ENCODE measurements at regions not wholly inside any gene's neighbourhood (a gene's known extent, or its start where the extent isn't known, plus 50 kb on each side); places are given as distances from the start of the nearest gene placed in this dataset.
"Not testable (repeated sequence)": the region's sequence is repeated elsewhere in the genome, so short reads cannot be mapped to it uniquely, and the experiment has no call there.

DNA sequence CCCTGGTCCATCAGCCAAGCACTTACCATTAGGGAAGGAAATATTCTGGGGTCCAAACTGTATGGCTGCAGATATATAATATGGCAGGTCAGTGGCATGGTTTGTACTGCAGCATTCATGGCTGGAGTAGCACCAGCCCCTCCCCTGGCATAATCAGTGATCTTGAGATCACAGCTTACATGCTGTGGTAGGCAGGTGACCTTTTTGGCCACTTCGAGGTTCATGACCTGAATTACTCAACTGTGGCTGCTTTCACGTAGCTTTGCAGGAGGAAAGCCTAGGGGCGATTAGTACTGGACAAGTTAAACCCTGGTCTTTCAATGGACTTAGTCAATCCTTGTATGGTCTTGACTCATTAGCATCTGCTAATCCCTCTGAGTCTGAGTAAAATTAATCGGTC, 169.8 kb downstream of the SPRY2 start:
- no peak for DNase-seq

DNA sequence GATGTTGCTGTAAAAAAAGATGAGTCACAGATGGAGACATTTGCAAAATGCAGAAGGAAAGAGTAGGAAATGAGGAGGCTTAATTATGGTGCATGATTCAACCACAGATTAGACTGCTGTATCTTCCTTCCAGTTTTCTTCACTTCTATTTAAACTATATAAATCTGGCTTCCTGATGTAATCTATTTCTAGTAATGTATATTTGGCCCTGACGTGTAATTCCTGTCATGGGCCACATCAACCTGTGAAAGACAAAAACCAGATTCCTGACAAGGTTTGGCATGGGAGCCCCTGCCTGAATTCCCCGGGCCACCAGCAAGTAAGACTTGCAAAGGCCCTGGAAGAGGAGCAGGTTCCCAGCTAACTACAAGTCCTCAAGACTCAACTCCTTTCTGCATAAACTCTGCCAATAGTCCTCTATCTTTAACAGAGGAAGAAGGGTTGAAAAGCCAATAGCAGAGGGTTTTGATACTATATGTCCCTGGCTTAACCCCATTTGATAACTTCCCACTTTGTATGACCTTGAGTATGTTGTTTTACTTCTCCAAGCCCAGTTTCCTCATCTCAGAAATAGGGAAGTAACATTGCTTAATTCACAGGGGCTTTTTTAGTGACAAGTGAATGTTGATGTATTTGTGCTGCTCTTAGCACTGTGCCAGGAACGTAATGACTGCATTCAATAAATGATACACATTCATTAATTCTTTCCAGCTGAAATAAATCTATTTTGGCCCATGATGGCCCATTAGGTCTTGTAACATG, 172.7 kb downstream of the SPRY2 start:
- no peak for DNase-seq

DNA sequence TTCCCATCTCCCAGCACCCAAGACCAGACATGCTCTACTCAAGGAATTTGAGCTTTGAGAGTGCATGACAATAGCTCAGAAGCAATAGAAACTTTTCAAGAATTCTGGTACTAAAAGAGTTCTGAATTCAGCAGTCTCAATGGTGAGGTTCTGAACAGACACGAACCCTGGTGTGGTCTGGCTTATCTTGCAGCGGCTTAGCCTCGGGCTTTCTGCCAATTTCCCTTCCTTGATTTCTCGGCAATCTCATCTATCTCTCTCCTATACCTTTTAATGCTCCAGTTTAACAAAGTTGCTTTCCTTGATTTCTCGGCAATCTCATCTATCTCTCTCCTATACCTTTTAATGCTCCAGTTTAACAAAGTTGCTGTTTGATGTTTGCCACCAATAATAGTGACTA, 174.6 kb downstream of the SPRY2 start:
- DNase-seq = no peak

DNA sequence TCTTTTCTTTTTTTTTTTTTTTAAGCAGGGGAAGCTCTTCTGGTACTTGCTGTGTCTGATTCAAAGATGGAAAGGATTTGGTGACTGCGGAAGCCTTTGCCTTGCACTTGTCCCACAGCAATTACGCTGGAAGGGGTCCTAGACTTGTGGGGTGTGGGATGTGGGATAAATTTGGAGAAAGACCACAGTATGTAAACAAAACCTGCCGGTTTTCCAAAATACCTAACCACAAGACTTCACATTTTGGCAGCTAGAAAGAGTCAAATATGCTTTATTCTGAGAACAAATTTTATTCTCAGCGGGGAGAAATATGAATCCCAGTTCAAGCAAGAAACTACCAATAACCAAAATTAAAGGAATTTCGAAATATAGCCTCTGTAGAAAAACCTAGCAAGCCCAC, 176.5 kb downstream of the SPRY2 start:
- DNase-seq = no peak

DNA sequence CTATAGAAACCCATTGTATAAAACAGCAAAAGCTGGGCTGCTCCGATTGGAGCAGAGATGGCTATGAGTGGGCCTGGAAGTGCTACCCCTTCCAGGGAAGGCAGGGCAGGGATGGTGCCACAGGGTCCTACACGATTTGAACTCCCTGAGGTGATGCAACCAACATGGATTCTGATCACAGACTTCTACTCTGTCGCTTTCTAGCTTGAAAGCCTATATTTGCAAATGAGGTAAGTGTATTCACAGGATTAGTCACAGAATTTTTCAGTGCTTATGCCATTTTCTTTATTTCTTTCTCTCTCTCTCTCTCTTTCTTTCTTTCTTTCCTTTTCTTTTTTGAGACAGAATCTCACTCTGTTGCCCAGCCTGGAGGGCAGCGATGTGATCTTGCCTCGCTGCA, 179.0 kb downstream of the SPRY2 start:
- no peak for DNase-seq

DNA sequence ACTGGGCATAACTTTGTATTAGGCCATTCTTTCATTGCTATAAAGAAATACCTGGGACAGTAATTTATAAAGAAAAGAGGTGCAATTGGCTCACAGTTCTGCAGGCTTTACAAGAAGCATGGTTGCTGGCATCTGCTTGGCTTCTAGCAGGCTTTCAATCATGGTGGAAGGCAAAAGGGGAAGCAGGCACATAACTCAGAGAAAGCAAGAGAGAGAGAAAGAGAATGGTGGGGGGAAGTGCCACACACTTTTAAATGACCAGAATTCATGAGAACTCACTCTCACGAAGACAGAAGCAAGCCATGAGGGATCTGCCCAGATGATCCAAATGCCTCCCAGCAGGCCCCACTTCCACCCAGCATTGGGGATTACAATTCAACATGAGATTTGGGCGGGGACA, 179.7 kb downstream of the SPRY2 start:
- no peak for DNase-seq

DNA sequence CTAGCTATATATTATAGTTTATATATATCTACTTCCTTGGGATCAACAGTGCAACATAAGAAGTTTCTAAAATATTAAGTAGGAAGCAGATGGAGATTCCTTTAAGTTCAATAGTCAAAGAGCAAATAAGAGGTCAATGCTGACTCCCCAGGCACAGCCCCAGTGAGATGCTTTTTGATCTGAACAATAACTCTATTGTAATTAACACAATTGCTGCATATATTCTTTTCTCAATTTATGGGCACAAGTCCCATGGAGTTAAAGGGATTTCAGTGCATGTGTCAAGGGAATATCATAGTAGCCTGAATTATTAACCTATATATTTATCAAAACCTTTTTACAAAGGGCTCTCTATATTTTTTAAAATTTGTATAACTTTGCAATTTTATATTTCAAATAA, 180.8 kb downstream of the SPRY2 start:
- DNase-seq = no peak

DNA sequence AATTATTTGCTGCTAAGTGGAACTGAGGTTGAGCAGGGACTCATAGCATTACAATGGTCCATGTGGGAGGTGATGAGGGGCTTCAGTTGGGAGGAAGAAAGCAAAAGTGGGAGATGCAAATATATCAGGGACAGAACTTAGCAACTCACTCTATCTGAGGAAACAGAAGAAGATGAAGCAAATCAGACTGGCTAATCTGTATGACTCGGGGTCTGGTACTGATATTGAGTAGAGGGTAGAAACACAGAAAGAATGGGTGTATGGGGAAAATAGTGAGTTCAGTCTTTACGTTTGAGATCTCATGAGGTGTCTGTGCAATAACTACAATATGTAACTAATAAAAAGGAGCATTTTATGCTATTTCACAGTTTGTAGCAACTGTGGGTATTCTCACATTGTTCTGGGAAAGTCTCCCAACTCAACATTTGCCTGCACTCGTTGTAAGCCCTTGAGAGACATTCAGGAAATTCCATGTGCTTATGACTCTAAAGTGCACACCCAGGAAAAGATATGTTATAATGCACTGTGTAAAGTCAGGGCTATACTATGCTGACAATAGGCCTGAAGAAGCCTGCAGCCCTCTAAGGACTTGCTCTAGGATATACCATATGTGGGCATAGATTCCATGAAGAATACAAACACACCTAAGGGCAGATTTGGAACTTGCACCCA, 183.5 kb downstream of the SPRY2 start:
- no peak for DNase-seq

DNA sequence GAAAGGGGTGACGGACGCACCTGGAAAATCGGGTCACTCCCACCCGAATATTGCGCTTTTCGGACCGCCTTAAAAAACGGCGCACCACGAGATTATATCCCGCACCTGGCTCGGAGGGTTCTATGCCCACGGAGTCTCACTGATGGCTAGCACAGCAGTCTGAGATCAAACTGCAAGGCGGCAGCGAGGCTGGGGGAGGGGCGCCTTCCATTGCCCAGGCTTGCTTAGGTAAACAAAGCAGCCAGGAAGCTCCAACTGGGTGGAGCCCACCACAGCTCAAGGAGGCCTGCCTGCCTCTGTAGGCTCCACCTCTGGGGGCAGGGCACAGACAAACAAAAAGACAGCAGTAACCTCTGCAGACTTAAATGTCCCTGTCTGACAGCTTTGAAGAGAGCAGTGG, 188.8 kb downstream of the SPRY2 start:
- DNase-seq = not testable (repeated sequence)

DNA sequence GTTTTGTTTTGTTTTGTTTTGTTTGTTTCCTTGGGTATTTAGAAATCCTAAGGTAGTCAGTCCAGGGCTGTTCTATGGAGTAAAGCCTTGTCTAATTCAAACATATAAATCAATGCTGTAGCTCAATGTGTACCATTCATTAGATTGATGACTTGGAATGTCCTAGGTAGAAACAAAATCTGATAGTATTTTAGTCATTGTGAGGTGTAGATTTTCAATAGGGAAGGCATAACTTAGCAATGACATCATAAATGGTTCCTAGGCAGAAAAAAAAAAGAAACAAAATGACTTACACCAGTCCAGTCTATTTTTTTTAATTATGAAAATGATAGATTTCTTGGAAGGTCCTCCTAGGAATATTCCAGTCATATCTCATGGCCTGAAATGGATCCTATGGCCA, 189.9 kb downstream of the SPRY2 start:
- no peak for DNase-seq

DNA sequence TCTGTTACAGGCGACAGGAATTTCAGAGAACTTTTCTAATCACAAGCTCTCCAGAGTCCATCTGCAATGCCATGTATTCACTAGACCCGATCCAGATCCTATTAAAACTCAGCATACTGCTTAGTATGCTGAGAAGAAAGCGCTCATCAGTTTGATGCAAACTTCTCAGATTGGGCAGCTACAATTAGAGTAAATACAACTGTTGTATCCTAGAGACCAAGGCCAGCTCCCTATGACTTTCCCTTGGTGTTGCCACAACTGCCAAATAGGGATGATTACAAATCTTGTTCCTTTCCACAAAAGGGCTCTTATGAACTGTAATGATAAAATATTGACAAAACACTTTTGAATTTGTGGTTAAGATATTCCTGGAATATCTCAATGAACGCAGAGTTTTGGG, 191.2 kb downstream of the SPRY2 start:
- no peak for DNase-seq

DNA sequence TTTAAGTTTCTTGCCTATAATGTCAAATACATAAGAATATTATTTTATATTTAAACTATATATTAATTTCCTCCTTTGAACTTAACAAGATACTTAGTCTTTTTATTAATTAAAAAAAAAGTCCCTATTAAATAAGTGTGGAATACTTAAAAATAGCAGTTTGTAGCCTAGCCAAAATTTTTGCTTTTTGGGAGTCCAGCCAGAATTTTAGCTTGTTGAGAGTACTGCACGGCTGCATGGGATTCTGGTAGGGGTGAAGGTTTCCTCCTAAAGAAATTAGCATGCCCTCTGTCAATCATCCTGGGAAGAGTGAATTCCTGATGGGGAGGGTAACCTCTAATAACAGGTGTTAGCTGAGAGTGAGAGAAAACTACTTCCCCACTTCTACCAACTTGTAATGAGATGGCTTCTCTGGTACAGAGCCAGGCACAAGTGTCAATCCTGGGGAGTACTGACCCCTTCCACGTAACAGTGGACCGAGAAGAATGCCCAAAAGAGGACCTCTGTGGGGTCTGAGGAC, 195.7 kb downstream of the SPRY2 start:
- DNase-seq = no peak

DNA sequence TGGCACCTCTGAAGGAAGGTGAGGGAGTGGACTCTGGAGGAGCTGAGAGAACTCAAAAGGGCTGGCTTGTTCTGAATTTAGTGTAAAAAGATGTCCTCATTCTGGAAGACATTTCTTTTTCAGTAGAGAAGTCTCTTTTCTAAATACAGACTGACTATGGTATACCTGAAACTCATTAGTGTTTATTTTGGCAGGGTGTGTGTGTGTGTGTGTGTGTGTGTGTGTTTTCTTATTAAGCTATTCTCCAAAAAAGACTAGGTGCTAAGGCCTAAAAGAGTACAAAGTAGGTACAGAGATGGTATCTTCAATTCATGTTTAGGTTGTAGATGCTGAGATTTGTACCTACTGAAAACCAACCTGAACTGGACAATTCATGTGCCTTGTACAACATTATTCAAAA, 196.4 kb downstream of the SPRY2 start:
- DNase-seq = no peak

DNA sequence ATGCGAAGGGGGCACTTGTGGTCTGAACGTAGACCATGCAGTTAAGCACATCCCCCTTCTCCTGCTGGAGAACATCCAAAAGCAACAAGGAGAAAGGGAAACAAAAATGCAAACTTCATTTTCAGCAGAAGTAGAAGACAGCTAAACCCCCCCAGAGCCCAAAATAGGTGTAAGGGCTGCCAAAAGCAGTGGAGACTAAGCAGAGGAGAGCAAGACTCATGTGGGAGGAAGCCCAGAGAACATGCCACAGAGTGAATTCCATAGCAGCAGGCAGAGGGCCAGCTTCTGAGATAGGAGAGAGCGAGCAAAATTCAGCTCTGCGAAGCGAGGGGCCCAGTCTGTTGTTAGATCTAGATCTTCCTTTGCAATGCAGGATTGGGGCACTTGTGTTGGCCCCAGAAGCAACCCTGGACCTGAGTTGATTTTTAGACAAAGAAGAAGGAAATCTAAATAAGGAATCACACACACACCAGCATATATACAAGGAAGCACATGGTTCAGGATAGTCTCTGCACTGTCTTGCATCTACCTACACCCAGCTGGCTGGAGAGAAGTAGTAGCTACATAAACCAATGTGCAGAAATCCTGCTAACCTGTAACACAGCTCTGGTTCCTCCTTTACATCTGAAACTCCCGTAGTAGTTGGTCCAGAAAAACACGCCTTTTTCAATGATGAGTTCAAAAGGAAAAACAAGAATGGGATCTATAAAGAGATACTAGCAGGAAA, 199.6 kb downstream of the SPRY2 start:
- DNase-seq = no peak

DNA sequence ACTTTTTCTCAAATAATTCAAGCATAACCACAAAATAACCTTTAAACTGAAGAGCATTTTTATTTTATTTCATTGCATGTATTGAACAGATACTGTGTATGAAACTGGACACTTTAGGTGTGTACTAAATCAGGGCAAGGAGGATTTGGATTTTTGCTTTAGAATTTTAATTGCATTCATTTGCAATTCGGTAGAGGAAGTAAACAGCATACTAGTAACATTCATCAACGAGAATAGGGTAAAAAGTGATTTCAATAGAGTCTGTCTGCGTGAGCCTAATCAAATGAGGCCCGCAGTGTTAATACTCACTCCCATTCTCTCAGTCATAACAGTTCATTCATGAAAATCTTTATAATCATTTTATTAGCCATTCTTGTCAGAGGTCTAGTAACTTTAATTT, 200.2 kb downstream of the SPRY2 start:
- no peak for DNase-seq

DNA sequence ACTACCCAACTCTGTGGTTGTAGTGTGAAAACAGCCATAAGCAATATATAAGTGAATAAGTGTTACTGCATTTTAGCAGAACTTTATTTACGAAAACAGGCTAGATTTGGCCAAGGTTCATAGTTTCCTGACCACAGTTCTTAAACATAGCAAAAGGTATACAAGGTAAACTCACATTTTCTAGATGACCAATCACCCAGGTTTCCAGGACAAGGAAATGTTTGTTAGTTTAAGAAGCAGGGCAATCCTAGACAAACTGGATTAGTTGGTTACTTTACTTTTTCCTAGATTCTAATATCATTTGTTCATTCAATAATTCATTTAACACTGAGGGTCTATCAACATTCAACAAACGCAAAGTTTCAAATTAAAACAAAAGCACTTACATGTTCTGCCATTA, 201.7 kb downstream of the SPRY2 start:
- no peak for DNase-seq

DNA sequence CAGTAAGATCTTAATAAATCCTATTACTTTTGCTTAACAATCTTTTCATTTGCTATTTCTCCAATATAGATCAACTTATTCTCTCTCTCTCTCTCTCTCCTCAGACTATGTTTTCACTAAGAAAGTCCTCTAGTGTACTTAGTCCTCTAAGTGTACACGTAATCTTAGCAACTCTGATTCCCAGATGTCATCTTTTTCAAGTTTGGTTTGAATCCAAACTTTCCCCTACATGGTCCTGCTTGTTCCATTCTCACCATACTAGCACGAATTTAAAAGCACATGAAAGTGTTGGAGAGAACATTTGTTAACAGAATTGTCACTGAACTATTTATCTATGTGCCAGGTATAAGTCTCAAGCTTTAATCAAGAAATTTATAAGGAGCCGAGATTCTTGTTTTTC, 202.9 kb downstream of the SPRY2 start:
- no peak for DNase-seq

DNA sequence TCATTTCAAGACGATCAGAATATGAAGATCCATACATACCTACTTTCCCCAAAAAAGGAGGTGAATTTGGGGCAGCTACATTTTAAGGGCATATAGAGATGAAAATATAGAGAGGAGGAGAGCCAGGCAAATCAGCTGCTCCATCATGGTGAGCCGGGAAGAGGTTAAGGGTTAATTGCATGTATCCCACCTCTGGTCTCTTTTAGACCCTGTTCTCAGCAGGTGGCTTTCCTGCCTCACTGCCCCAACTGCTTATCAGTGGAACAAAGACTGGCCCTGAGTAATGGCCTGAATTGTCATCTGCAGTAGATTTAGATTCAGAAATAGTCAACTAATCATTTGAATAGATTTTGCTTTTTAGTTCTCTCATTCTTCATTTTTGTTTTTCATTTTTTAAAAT, 206.6 kb downstream of the SPRY2 start:
- DNase-seq = no peak

DNA sequence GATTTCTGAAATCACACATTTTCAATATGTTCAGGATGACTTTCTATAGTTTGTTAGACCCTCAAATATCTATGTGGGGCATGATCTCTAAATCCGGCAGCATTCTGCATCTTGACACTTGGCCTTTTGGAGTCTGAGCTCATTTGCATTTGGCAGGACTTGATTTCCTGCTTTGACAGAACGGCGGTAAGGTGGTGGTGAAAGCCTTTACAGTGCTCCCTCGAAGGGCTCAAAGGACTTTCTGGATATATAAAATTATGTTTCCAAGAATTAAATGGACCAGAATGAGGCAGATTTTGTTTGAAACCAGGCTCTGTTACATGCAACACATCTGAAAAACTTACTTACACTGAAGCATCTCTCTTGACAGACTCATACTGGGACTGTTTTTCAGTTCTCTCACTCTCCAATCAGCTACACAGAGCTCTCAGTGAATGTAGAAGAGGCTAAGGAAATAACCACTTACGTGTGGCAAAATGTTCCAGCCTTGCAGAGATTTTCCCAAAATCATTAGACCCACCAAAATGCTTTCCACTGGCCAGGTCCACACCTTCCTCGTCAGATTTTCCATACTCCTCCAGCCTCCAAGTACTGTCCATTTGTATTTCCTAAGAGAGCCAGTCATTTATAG, 207.2 kb downstream of the SPRY2 start:
- no peak for DNase-seq

DNA sequence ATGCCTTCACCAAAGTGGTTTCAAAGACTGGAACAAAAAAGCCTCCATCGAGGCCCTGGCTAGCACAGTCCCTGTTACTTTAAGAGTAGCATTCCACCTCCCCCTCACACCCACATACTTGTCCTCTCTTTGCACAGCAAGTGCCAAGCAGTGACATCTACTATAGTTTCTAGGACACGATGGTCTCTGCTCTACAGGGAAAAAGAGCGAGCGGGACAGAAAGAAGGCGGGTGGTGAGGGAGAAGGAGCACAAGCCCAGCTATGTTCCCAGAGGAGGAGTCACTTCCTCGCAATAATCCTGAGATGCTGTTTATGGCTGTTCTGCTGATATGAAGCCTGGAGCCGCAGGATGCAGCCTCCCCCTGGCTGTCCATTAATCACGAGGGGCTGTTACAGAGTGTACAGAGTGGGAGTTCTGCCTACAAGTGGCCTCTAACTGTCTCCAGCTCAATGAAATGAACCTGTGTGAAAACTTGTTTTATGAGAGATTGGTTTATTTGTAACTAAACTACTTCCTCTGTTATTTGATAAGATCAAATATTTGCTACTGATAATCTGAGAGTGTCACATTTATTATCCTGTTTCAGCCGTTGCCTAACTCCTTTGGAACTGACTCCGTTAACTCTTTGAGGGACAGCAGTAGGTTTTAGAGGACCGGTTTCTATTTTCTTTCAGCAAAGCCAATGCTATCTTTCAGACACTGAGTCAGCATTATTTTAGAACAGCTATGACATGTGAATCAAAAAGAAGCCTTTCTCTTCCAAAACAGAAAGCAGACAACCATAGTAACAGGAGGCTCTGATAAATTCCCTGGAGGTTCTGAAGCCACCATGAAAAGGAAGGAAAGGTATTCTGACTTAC, 208.0 kb downstream of the SPRY2 start:
- no peak for DNase-seq

DNA sequence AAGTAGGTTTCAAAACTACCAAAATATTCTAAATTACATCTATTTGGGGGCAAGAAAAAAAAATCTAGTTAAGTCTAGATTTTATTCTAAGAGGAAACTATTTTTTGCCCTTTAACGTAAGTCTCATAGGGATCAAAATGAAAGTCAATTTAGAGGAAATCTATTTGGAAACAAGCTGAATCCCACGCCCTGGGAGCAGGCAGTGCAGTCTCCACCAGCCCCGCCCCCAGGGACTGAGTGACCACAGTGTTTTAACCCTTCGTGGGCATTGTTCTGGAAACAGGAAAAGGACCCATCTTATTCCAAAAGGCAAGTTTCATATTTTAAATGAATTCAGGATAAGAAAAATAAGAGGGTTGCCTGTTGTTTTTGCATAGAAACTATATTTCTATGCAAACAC, 209.7 kb downstream of the SPRY2 start:
- DNase-seq = no peak

DNA sequence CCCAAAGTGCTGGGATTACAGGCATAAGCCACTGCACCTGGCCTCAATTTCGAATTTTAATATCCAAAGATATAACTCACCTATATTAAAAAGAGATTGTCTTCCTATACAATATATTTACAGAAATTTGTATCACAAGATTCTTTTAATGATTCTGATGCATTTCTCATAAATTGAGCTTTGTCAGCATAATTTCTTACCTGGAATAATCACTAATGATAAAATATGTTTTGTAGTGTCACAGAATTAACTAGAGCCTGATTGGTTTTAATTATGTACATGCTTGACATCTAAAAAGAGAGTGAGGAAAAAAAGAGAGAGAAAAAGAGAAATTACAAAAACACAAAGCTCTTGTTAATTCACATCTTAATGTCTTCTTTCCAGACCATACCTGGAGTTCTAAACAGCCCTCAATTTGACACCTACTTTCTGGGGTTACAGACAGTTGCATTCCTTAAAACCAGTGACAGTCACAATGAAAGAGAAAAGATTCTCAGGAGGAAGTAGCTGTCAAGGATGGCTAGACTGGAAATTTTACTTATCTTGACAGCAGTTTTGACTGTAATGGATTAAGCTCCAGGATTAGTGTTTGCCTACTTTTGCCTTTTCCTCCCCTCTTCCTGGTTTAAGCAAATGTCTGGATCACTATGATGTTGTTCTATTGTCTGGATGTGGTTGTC, 214.4 kb downstream of the SPRY2 start:
- DNase-seq = no peak
